HG02973 (cell line): ENCODE measurements at regions not wholly inside any gene's neighbourhood (a gene's known extent, or its start where the extent isn't known, plus 50 kb on each side); places are given as distances from the start of the nearest gene placed in this dataset.
"Not testable (repeated sequence)": the region's sequence is repeated elsewhere in the genome, so short reads cannot be mapped to it uniquely, and the experiment has no call there.

Experiments used
- ATAC-seq: cut with Tn5 transposase; IDR thresholded peaks from one replicate; pipeline ENCODE4 v1.9.1; 2021; ENCODE audit warnings: moderate library complexity; ENCODE audit not compliant: unreplicated experiment

- no peak for ATAC-seq
Observed at GRCh38 chr12:90706036-90706435, 248.9 kb downstream of the CCER1 start.

GRCh38 chr12:90695415-90695814 lies 259.6 kb downstream of the CCER1 start:
- no peak for ATAC-seq

GRCh38 chr12:90690120-90690519 lies 264.9 kb downstream of the CCER1 start:
- ATAC-seq: no peak

DNA sequence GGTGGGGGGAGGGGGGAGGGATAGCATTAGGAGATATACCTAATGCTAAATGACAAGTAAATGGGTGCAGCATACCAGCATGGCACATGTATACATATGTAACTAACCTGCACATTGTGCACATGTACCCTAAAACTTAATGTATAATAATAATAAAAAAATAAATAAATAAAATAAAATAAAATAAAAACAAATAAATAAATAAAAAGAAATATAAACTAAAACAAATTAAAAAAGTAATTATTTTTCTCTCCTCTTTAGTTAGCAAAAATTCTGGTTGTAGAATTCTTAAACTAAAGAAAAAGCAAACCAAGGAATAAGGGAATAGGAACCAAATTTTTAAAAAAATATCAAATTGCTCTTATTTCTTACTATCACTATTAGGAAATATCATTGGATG lies 267.3 kb downstream of the CCER1 start:
- not testable (repeated sequence) for ATAC-seq

- ATAC-seq: no peak
Observed at GRCh38 chr12:90683871-90684270, 271.1 kb downstream of the CCER1 start.

DNA sequence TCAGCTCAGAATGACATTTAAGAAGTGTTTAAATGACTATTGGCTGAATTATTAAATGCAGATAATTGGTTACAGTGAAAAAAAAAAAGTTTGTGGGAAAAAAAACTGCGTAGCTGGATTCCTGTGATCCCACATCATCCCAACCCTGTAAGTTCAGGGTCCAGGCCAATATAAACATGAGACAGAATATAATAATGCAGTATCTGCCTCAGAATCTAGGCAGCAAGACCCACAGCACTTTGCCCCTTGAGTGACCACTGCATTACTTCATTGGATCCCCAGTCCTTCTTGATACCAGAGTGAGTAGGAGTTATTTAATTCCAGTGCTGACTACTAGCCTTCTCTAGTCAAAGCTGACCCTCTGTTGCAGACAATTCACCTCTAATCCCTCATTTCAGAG lies 272.6 kb downstream of the CCER1 start:
- ATAC-seq: no peak

- ATAC-seq: no peak
Observed at GRCh38 chr12:90679674-90680073, 275.3 kb downstream of the CCER1 start.

DNA sequence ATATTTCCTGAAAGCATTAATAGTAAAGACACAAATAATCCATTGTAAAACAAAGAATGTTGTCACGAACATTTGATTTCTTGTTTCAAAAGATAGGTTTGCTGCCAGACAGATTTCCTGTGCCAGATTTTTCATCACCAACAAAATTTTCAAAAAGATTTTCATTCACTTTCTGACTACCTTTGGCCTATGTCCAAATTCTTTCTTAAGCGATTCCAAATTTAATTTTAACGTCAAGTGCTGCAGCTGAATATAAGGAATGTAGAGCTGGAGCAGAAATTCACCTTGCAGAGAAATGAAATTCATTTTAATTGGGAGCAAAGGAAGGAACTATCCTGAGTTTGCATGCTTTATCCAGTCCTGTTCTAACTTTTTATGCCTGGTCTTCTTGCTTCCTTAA lies 277.4 kb downstream of the CCER1 start:
- ATAC-seq: no peak

- ATAC-seq: no peak
Observed at GRCh38 chr12:90677055-90677454, 277.9 kb downstream of the CCER1 start.

- ATAC-seq: no peak
Observed at GRCh38 chr12:90675106-90675505, 279.9 kb downstream of the CCER1 start.

- ATAC-seq: no peak
Observed at GRCh38 chr12:90672081-90672480, 282.9 kb downstream of the CCER1 start.

- ATAC-seq: not testable (repeated sequence)
Observed at GRCh38 chr12:90663949-90664348, 291.0 kb downstream of the CCER1 start.

- no peak for ATAC-seq
Observed at GRCh38 chr12:90659060-90659459, 295.9 kb downstream of the CCER1 start.

GRCh38 chr12:90653040-90653439 lies 301.9 kb downstream of the CCER1 start:
- ATAC-seq: no peak

DNA sequence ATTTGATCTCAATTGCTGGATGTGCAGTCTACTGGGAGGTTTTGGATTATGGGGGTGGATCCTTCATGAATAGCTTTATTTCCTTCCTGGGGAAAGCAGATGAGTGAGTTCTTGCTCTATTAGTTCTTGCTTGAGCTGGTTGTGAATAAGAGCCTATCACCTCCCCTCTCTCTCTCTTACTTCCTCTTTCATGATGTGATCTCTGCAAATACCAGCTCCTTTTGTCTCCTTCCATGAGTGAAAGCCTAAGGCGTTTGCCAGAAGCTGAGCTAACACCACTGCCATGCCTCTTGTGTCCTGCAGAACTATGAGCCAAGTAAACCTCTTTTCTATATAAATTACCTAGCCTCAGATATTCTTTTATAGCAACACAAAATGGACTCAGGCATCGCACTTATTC lies 302.7 kb downstream of the CCER1 start:
- no peak for ATAC-seq

DNA sequence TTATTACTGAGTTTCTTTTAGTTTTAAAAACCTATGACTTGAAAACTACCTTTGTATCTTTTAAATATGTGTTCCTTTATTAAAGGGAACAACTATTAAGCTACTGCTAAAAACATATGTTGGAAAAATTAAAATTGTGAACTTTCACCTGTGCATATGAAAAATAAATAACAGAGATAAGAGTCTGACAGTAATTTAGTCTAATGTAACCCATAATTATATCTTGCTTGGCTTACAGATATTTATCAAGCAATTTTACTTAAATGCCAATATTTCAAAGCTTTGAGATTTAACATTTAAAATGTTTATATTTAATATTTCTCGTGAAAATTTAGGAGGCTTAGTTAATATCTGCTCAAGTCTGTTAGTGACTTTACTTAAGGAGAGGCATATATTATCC lies 309.8 kb downstream of the CCER1 start:
- ATAC-seq: no peak

GRCh38 chr12:90631591-90632212 lies 323.3 kb downstream of the CCER1 start:
- ATAC-seq: no peak

DNA sequence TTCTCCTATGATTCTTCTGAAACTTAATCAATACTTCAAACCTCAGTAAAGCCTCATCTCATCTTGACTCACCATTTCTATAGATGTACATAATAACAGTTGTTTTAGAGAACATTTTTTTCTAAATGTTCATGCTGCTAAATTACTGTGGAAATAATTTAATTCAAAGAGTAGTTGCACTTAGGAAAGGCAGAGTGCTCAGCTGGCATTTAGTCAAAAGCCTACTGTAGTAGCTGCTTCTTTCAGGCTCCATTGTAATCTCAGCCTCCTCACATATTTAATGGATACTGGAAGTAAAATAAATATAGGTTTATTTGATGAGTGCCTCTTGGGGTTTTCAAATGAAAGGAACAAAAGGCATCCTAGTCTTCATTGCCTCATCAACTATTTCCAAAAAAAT lies 325.0 kb downstream of the CCER1 start:
- ATAC-seq: no peak

GRCh38 chr12:90628213-90628612 lies 326.8 kb downstream of the CCER1 start:
- ATAC-seq: no peak

- ATAC-seq: no peak
Observed at GRCh38 chr12:90627180-90627896, 327.6 kb downstream of the CCER1 start.

- ATAC-seq: no peak
Observed at GRCh38 chr12:90622431-90622830, 332.5 kb downstream of the CCER1 start.

DNA sequence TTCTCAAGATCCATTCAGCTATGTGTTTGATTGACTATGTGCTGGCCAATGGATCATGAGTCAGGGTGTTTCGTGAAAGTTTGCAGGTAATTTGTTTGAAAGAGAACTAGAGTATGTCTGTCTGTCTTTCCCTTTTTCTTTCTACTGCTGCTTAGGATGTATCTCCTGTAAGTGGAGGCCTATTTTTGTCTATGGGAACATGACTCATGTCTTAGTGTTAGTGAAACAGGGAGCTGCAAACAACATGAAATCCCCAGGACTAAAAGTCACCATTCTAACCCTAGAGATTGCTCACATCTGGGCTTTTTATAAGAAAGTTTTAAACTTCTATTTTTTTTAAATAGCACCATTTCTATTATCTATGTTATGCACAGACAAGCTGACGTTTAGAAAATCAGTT lies 333.0 kb downstream of the CCER1 start:
- ATAC-seq: no peak

DNA sequence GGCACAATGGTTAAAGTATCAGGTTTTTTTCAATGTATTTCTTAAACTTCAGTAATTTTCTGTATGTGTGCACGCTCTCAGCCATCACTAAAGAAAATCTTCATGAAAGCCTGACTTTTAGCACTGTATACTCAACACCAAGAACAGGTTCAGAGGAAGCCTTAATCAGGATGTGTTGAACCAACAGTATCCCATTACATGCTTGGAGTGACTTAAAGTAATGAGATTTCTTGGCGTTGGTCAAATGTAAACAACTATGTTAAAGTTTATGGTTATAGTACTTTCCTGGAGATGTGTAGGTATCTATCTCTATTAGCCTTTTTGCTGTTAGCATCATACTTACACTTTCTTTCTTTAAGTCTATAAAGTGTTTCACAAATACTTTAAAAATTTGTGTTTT lies 335.0 kb downstream of the CCER1 start:
- ATAC-seq: no peak
